HG02759 (cell line): ENCODE measurements at regions not wholly inside any gene's neighbourhood (a gene's known extent, or its start where the extent isn't known, plus 50 kb on each side); places are given as distances from the start of the nearest gene placed in this dataset.
"Not testable (repeated sequence)": the region's sequence is repeated elsewhere in the genome, so short reads cannot be mapped to it uniquely, and the experiment has no call there.

Source experiments
- ATAC-seq: cut with Tn5 transposase; IDR thresholded peaks from one replicate; pipeline ENCODE4 v1.9.1; 2021; ENCODE audit warnings: mild to moderate bottlenecking, moderate library complexity; ENCODE audit not compliant: unreplicated experiment

GRCh38 chr2:176566496-176566895, 297.3 kb downstream of the MTX2 start:
- no peak for ATAC-seq

GRCh38 chr2:176566961-176567360, 297.7 kb downstream of the MTX2 start:
- no peak for ATAC-seq

- ATAC-seq = no peak
Observed at GRCh38 chr2:176567361-176567760, 298.1 kb downstream of the MTX2 start.

GRCh38 chr2:176569574-176569973, 300.3 kb downstream of the MTX2 start:
- no peak for ATAC-seq

GRCh38 chr2:176573612-176574483, 304.6 kb downstream of the MTX2 start:
- no peak for ATAC-seq

GRCh38 chr2:176574484-176575236, 305.4 kb downstream of the MTX2 start:
- no peak for ATAC-seq

GRCh38 chr2:176575237-176575744, 306.0 kb downstream of the MTX2 start:
- no peak for ATAC-seq

- no peak for ATAC-seq
Observed at GRCh38 chr2:176577054-176577453, 307.8 kb downstream of the MTX2 start.

GRCh38 chr2:176578292-176578691, 309.1 kb downstream of the MTX2 start:
- not testable (repeated sequence) for ATAC-seq

- no peak for ATAC-seq
Observed at GRCh38 chr2:176579608-176580007, 310.4 kb downstream of the MTX2 start.

- no peak for ATAC-seq
Observed at GRCh38 chr2:176581557-176582165, 312.4 kb downstream of the MTX2 start.

- no peak for ATAC-seq
Observed at GRCh38 chr2:176582176-176582575, 312.9 kb downstream of the MTX2 start.

- ATAC-seq = no peak
Observed at GRCh38 chr2:176582990-176583481, 313.8 kb downstream of the MTX2 start.

GRCh38 chr2:176583607-176584006, 314.4 kb downstream of the MTX2 start:
- ATAC-seq = no peak

GRCh38 chr2:176584333-176584732, 315.1 kb downstream of the MTX2 start:
- no peak for ATAC-seq

GRCh38 chr2:176585291-176585690, 316.0 kb downstream of the MTX2 start:
- no peak for ATAC-seq

- no peak for ATAC-seq
Observed at GRCh38 chr2:176585791-176586190, 316.5 kb downstream of the MTX2 start.

GRCh38 chr2:176589287-176589686, 320.0 kb downstream of the MTX2 start:
- no peak for ATAC-seq

- ATAC-seq = no peak
Observed at GRCh38 chr2:176589825-176590440, 320.7 kb downstream of the MTX2 start.

- no peak for ATAC-seq
Observed at GRCh38 chr2:176592216-176592615, 323.0 kb downstream of the MTX2 start.

- ATAC-seq = no peak
Observed at GRCh38 chr2:176595986-176596385, 326.7 kb downstream of the MTX2 start.
